Stomach (tissue), 4 donors: ENCODE measurements at regions not wholly inside any gene's neighbourhood (a gene's known extent, or its start where the extent isn't known, plus 50 kb on each side); places are given as distances from the start of the nearest gene placed in this dataset.

ENCODE experiments used
- CTCF ChIP-seq, 7 experiments: fragments of 450-650 bp in 4 of 7; fragments of 200-600 bp in 3 of 7; sonication (generic) in 3 of 7; IDR thresholded peaks; one replicate each; pipeline ENCODE4 v1.5.1; 2016 to 2019; ENCODE audit warnings: antibody characterized with exemption in 7 of 7, control low read depth in 2 of 7, mild to moderate bottlenecking in 1 of 7
- POLR2AphosphoS5 ChIP-seq, 3 donors: sonication (generic); formaldehyde crosslinking; IDR thresholded peaks; one replicate each; pipeline ENCODE4 v1.6.1; 2016; ENCODE audit warnings: antibody characterized with exemption in 3 of 3

GRCh38 chr1:209123601-209124000 is 459.9 kb upstream of the CAMK1G start:
- TF ChIP-seq CTCF (IDR thresholded peaks at IDR 0.05) (no peak), POLR2AphosphoS5 (IDR thresholded peaks at IDR 0.05) (no peak)
